ENCODE measurements at regions not wholly inside any gene's neighbourhood (a gene's known extent, or its start where the extent isn't known, plus 50 kb on each side); places are given as distances from the start of the nearest gene placed in this dataset.
"Not testable (repeated sequence)": the region's sequence is repeated elsewhere in the genome, so short reads cannot be mapped to it uniquely, and the experiment has no call there.

- TF ChIP-seq POLR2A, CTCF (IDR thresholded peaks at IDR 0.05): not testable (repeated sequence)
Observed at GRCh38 chr4:116980436-116980835, 104.9 kb downstream of the TRAM1L1 start.
